ENCODE measurements at regions not wholly inside any gene's neighbourhood (a gene's known extent, or its start where the extent isn't known, plus 50 kb on each side); places are given as distances from the start of the nearest gene placed in this dataset.

GRCh38 chr3:96410006-96410730 lies 404.2 kb upstream of the EPHA6 start:
- peaks cover 8% of the 10 kb centered on the region; the same call in 1 of the 2 replicates for H3K9me3 ChIP-seq (ENCODE audit: control insufficient read depth, insufficient read depth, low read length)
- H3K36me3 ChIP-seq (ENCODE audit: control insufficient read depth, insufficient read depth, low read length), result no peaks in the 10 kb centered on the region
- no peaks in the 10 kb centered on the region for H3K27me3 ChIP-seq (ENCODE audit: control insufficient read depth, insufficient read depth, low read length)
- no peak overlapping the region for H3K9ac ChIP-seq (ENCODE audit: low read depth, low read length)
- no peaks in the 10 kb centered on the region for H3K4me1 ChIP-seq (ENCODE audit: control insufficient read depth, insufficient read depth, low read length)
- no peak overlapping the region for H3K27ac ChIP-seq (ENCODE audit: low read depth, low read length)
- H3K4me3 ChIP-seq (ENCODE audit: low read depth, low read length), result no peak overlapping the region

GRCh38 chr3:96416549-96417255 lies 397.7 kb upstream of the EPHA6 start:
- Histone ChIP-seq H3K36me3 (ENCODE audit: control insufficient read depth, insufficient read depth, low read length) (no peaks in the 10 kb centered on the region), H3K27me3 (ENCODE audit: control insufficient read depth, insufficient read depth, low read length) (no peaks in the 10 kb centered on the region), H3K27ac (ENCODE audit: low read depth, low read length) (no peak overlapping the region), H3K9ac (ENCODE audit: low read depth, low read length) (no peak overlapping the region), H3K9me3 (ENCODE audit: control insufficient read depth, insufficient read depth, low read length) (no peaks in the 10 kb centered on the region), H3K4me3 (ENCODE audit: low read depth, low read length) (no peak overlapping the region), H3K4me1 (ENCODE audit: control insufficient read depth, insufficient read depth, low read length) (no peaks in the 10 kb centered on the region)

GRCh38 chr3:96428097-96428496 lies 386.3 kb upstream of the EPHA6 start:
- no peaks in the 10 kb centered on the region for H3K4me1 ChIP-seq (ENCODE audit: control insufficient read depth, insufficient read depth, low read length)
- H3K4me3 ChIP-seq (ENCODE audit: low read depth, low read length), result no peak overlapping the region
- H3K36me3 ChIP-seq (ENCODE audit: control insufficient read depth, insufficient read depth, low read length), result no peaks in the 10 kb centered on the region
- H3K9ac ChIP-seq (ENCODE audit: low read depth, low read length), result no peak overlapping the region
- H3K9me3 ChIP-seq (ENCODE audit: control insufficient read depth, insufficient read depth, low read length), result no peaks in the 10 kb centered on the region
- H3K27ac ChIP-seq (ENCODE audit: low read depth, low read length), result no peak overlapping the region
- no peaks in the 10 kb centered on the region for H3K27me3 ChIP-seq (ENCODE audit: control insufficient read depth, insufficient read depth, low read length)

GRCh38 chr3:96430079-96430478 lies 384.3 kb upstream of the EPHA6 start:
- no peak overlapping the region for H3K9ac ChIP-seq (ENCODE audit: low read depth, low read length)
- no peak overlapping the region for H3K4me3 ChIP-seq (ENCODE audit: low read depth, low read length)
- no peaks in the 10 kb centered on the region for H3K4me1 ChIP-seq (ENCODE audit: control insufficient read depth, insufficient read depth, low read length)
- H3K27ac ChIP-seq (ENCODE audit: low read depth, low read length), result no peak overlapping the region
- no peaks in the 10 kb centered on the region for H3K36me3 ChIP-seq (ENCODE audit: control insufficient read depth, insufficient read depth, low read length)
- H3K27me3 ChIP-seq (ENCODE audit: control insufficient read depth, insufficient read depth, low read length), result no peaks in the 10 kb centered on the region
- no peaks in the 10 kb centered on the region for H3K9me3 ChIP-seq (ENCODE audit: control insufficient read depth, insufficient read depth, low read length)

GRCh38 chr3:96434651-96435050 lies 379.7 kb upstream of the EPHA6 start:
- H3K4me3 ChIP-seq (ENCODE audit: low read depth, low read length), result no peak overlapping the region
- no peaks in the 10 kb centered on the region for H3K9me3 ChIP-seq (ENCODE audit: control insufficient read depth, insufficient read depth, low read length)
- no peaks in the 10 kb centered on the region for H3K4me1 ChIP-seq (ENCODE audit: control insufficient read depth, insufficient read depth, low read length)
- H3K27me3 ChIP-seq (ENCODE audit: control insufficient read depth, insufficient read depth, low read length), result no peaks in the 10 kb centered on the region
- no peak overlapping the region for H3K27ac ChIP-seq (ENCODE audit: low read depth, low read length)
- H3K9ac ChIP-seq (ENCODE audit: low read depth, low read length), result no peak overlapping the region
- H3K36me3 ChIP-seq (ENCODE audit: control insufficient read depth, insufficient read depth, low read length), result no peaks in the 10 kb centered on the region

GRCh38 chr3:96449346-96449745 lies 365.0 kb upstream of the EPHA6 start:
- no peak overlapping the region for H3K27ac ChIP-seq (ENCODE audit: low read depth, low read length)
- no peaks in the 10 kb centered on the region for H3K9me3 ChIP-seq (ENCODE audit: control insufficient read depth, insufficient read depth, low read length)
- no peak overlapping the region for H3K9ac ChIP-seq (ENCODE audit: low read depth, low read length)
- H3K4me3 ChIP-seq (ENCODE audit: low read depth, low read length), result no peak overlapping the region
- H3K4me1 ChIP-seq (ENCODE audit: control insufficient read depth, insufficient read depth, low read length), result peaks cover 15% of the 10 kb centered on the region
- no peaks in the 10 kb centered on the region for H3K27me3 ChIP-seq (ENCODE audit: control insufficient read depth, insufficient read depth, low read length)
- no peaks in the 10 kb centered on the region for H3K36me3 ChIP-seq (ENCODE audit: control insufficient read depth, insufficient read depth, low read length)

GRCh38 chr3:96449803-96450202 lies 364.6 kb upstream of the EPHA6 start:
- Histone ChIP-seq H3K36me3 (ENCODE audit: control insufficient read depth, insufficient read depth, low read length) (no peaks in the 10 kb centered on the region), H3K4me3 (ENCODE audit: low read depth, low read length) (no peak overlapping the region), H3K9me3 (ENCODE audit: control insufficient read depth, insufficient read depth, low read length) (no peaks in the 10 kb centered on the region), H3K27me3 (ENCODE audit: control insufficient read depth, insufficient read depth, low read length) (no peaks in the 10 kb centered on the region), H3K27ac (ENCODE audit: low read depth, low read length) (peak overlapping the region; percentile 22), H3K9ac (ENCODE audit: low read depth, low read length) (no peak overlapping the region), H3K4me1 (ENCODE audit: control insufficient read depth, insufficient read depth, low read length) (peaks cover 15% of the 10 kb centered on the region)

- Histone ChIP-seq H3K9ac (ENCODE audit: low read depth, low read length) (no peak overlapping the region), H3K4me1 (ENCODE audit: control insufficient read depth, insufficient read depth, low read length) (peaks cover 15% of the 10 kb centered on the region), H3K36me3 (ENCODE audit: control insufficient read depth, insufficient read depth, low read length) (no peaks in the 10 kb centered on the region), H3K9me3 (ENCODE audit: control insufficient read depth, insufficient read depth, low read length) (no peaks in the 10 kb centered on the region), H3K27ac (ENCODE audit: low read depth, low read length) (no peak overlapping the region), H3K27me3 (ENCODE audit: control insufficient read depth, insufficient read depth, low read length) (no peaks in the 10 kb centered on the region), H3K4me3 (ENCODE audit: low read depth, low read length) (no peak overlapping the region)
Observed at GRCh38 chr3:96450699-96451098, 363.7 kb upstream of the EPHA6 start.

- Histone ChIP-seq H3K9me3 (ENCODE audit: control insufficient read depth, insufficient read depth, low read length) (no peaks in the 10 kb centered on the region), H3K27ac (ENCODE audit: low read depth, low read length) (no peak overlapping the region), H3K4me1 (ENCODE audit: control insufficient read depth, insufficient read depth, low read length) (no peaks in the 10 kb centered on the region), H3K9ac (ENCODE audit: low read depth, low read length) (no peak overlapping the region), H3K4me3 (ENCODE audit: low read depth, low read length) (no peak overlapping the region), H3K36me3 (ENCODE audit: control insufficient read depth, insufficient read depth, low read length) (no peaks in the 10 kb centered on the region), H3K27me3 (ENCODE audit: control insufficient read depth, insufficient read depth, low read length) (no peaks in the 10 kb centered on the region)
Observed at GRCh38 chr3:96465521-96465920, 348.9 kb upstream of the EPHA6 start.

GRCh38 chr3:96466441-96466840 lies 348.0 kb upstream of the EPHA6 start:
- Histone ChIP-seq H3K9ac (ENCODE audit: low read depth, low read length) (no peak overlapping the region), H3K27ac (ENCODE audit: low read depth, low read length) (no peak overlapping the region), H3K4me3 (ENCODE audit: low read depth, low read length) (no peak overlapping the region), H3K36me3 (ENCODE audit: control insufficient read depth, insufficient read depth, low read length) (no peaks in the 10 kb centered on the region), H3K27me3 (ENCODE audit: control insufficient read depth, insufficient read depth, low read length) (no peaks in the 10 kb centered on the region), H3K9me3 (ENCODE audit: control insufficient read depth, insufficient read depth, low read length) (no peaks in the 10 kb centered on the region), H3K4me1 (ENCODE audit: control insufficient read depth, insufficient read depth, low read length) (no peaks in the 10 kb centered on the region)

GRCh38 chr3:96467639-96468038 lies 346.8 kb upstream of the EPHA6 start:
- Histone ChIP-seq H3K27me3 (ENCODE audit: control insufficient read depth, insufficient read depth, low read length) (no peaks in the 10 kb centered on the region), H3K4me1 (ENCODE audit: control insufficient read depth, insufficient read depth, low read length) (no peaks in the 10 kb centered on the region), H3K9me3 (ENCODE audit: control insufficient read depth, insufficient read depth, low read length) (no peaks in the 10 kb centered on the region), H3K27ac (ENCODE audit: low read depth, low read length) (no peak overlapping the region), H3K4me3 (ENCODE audit: low read depth, low read length) (no peak overlapping the region), H3K36me3 (ENCODE audit: control insufficient read depth, insufficient read depth, low read length) (no peaks in the 10 kb centered on the region), H3K9ac (ENCODE audit: low read depth, low read length) (no peak overlapping the region)
